ENCODE measurements at regions not wholly inside any gene's neighbourhood (a gene's known extent, or its start where the extent isn't known, plus 50 kb on each side); places are given as distances from the start of the nearest gene placed in this dataset.

- Histone ChIP-seq H3K9me3 (peaks cover 0 to 26% (median 11%) of the 10 kb centered on the region in 11 donors), H3K36me3 (no peaks in the 10 kb centered on the region), H3K27ac (no peak overlapping the region), H3K27me3 (no peaks in the 10 kb centered on the region), H3K4me1 (no peaks in the 10 kb centered on the region), H3K4me3 (no peak overlapping the region)
- 64 to 68% methylated on average over 3 of the region's 3 CpGs for WGBS, 2 donors
- TF ChIP-seq CTCF (IDR thresholded peaks at IDR 0.05) = no peak
- no peak for ATAC-seq
- no peak for DNase-seq
- intact Hi-C loops (cut with DNase I) = loop anchor here in 1 of 10 donors (10.0 kb wide), 1 partner anchor 56 kb away; no protein-coding TSS in a partner anchor
These were observed 541.5 kb upstream of the DPP6 start for GRCh38 chr7:153510674-153511073.

- WGBS, 2 donors = 84 to 87% methylated on average over 5 of the region's 5 CpGs
- intact Hi-C loops (cut with DNase I) = loop anchor here in 1 of 10 donors (10.0 kb wide), 1 partner anchor 59 kb away; no protein-coding TSS in a partner anchor
These were observed 538.2 kb upstream of the DPP6 start for GRCh38 chr7:153514032-153514431.

GRCh38 chr7:153515359-153515758 is 536.8 kb upstream of the DPP6 start:
- TF ChIP-seq CTCF (IDR thresholded peaks at IDR 0.05) = no peak
- H3K27ac ChIP-seq = no peak overlapping the region
- no peak overlapping the region for H3K4me3 ChIP-seq
- WGBS, 2 donors = 90 to 91% methylated on average over 4 of the region's 4 CpGs
- H3K9me3 ChIP-seq = peaks cover 0 to 13% (median 0%) of the 10 kb centered on the region in 11 donors
- no peak for DNase-seq
- no peaks in the 10 kb centered on the region for H3K4me1 ChIP-seq
- no peaks in the 10 kb centered on the region for H3K27me3 ChIP-seq
- no peak for ATAC-seq
- H3K36me3 ChIP-seq = no peaks in the 10 kb centered on the region
- intact Hi-C loops (cut with DNase I) = loop anchor here in 1 of 10 donors (10.0 kb wide), 1 partner anchor 61 kb away; no protein-coding TSS in a partner anchor

More at GRCh38 chr7:153514032-153514431, 538.2 kb upstream of the DPP6 start:
- Histone ChIP-seq H3K9me3 (peaks cover 0 to 15% (median 0%) of the 10 kb centered on the region in 11 donors), H3K27me3 (no peaks in the 10 kb centered on the region), H3K4me1 (no peaks in the 10 kb centered on the region), H3K4me3 (no peak overlapping the region), H3K27ac (no peak overlapping the region), H3K36me3 (no peaks in the 10 kb centered on the region)
- DNase-seq = no peak
- ATAC-seq = no peak
- no peak for TF ChIP-seq CTCF (IDR thresholded peaks at IDR 0.05)

GRCh38 chr7:153518201-153518984 is 533.8 kb upstream of the DPP6 start:
- no peaks in the 10 kb centered on the region for H3K27me3 ChIP-seq
- peaks cover 0 to 13% (median 0%) of the 10 kb centered on the region in 9 donors for H3K4me1 ChIP-seq
- intact Hi-C loops (cut with DNase I) = loop anchor here in 1 of 10 donors (10.0 kb wide), 1 partner anchor 64 kb away; no protein-coding TSS in a partner anchor
- H3K4me3 ChIP-seq = no peak overlapping the region
- no peak overlapping the region for H3K27ac ChIP-seq
- no peak for TF ChIP-seq CTCF (IDR thresholded peaks at IDR 0.05)
- DNase-seq (no peak), ATAC-seq (no peak)
- no peaks in the 10 kb centered on the region for H3K36me3 ChIP-seq
- WGBS, 2 donors = 78 to 81% methylated on average over 6 of the region's 6 CpGs
- peaks cover 0 to 13% (median 0%) of the 10 kb centered on the region in 11 donors for H3K9me3 ChIP-seq

Data from heart right ventricle (tissue), 16 donors.